Ovary (tissue), 7 donors: ENCODE measurements at regions not wholly inside any gene's neighbourhood (a gene's known extent, or its start where the extent isn't known, plus 50 kb on each side); places are given as distances from the start of the nearest gene placed in this dataset.

Experiments used
- DNase-seq, 5 donors: peaks; one replicate each; pipeline ENCODE4 v3.0.0-alpha.2; 2019 to 2020
- H3K27ac ChIP-seq, 2 donors: fragments of 200-600 bp; one replicate each; pipeline versions ENCODE4 v1.5.1 to v1.8.0; 2019 to 2022
- H3K27me3 ChIP-seq: fragments of 200-600 bp; one replicate; pipeline ENCODE4 v1.8.0; 2022
- H3K36me3 ChIP-seq: fragments of 200-600 bp; sonication (generic); one replicate; pipeline ENCODE4 v1.5.1; 2019
- H3K4me1 ChIP-seq: one replicate; pipeline ENCODE4 v1.8.1; 2013; ENCODE audit warnings: mild to moderate bottlenecking, moderate library complexity; ENCODE audit not compliant: insufficient read depth
- H3K4me3 ChIP-seq: fragments of 200-600 bp; sonication (generic); one replicate; pipeline ENCODE4 v1.5.1; 2017
- H3K9me3 ChIP-seq, 2 donors: fragments of 200-600 bp in 1 of 2; sonication (generic) in 1 of 2; one replicate each; pipeline versions ENCODE4 v1.5.1 to v1.8.1; 2013 to 2019; ENCODE audit warnings: mild to moderate bottlenecking in 1 of 2, moderate library complexity in 1 of 2
- CTCF ChIP-seq, 3 donors: fragments of 450-650 bp in 2 of 3; fragments of 200-600 bp in 1 of 3; IDR thresholded peaks; one replicate each; pipeline versions ENCODE4 v1.5.1 to v1.8.0; 2016 to 2022; ENCODE audit warnings: antibody characterized with exemption in 3 of 3, mild to moderate bottlenecking in 1 of 3
- EP300 ChIP-seq: sonication (generic); formaldehyde crosslinking; IDR thresholded peaks from one replicate; pipeline ENCODE4 v1.6.1; 2017; ENCODE audit warnings: antibody characterized with exemption
- POLR2A ChIP-seq: fragments of 450-650 bp; IDR thresholded peaks from one replicate; pipeline ENCODE4 v1.6.1; 2017; ENCODE audit warnings: antibody characterized with exemption, mild to moderate bottlenecking, moderate library complexity
- WGBS, 3 donors: extraction: QIAGEN DNeasy Blood & Tissue Kit in 1 of 3; methylation state at CpG; one replicate each; pipeline versions ENCODE4 v1.1.5 to v1.1.7; 2013 to 2017; 5-methylcytosine and 5-hydroxymethylcytosine counted together
- intact Hi-C, 4 donors: fragments of 100-400 bp; cut with DNase I; formaldehyde crosslinking; loops; one replicate each; pipeline versions ENCODE4 v1.11.0 to v1.15.1; 2022 to 2023
- donor health status: DM: no; HTN: no; CAD: no; lungs with moderate emphysema.
- donor health status: DM: no; HTN: no; CAD: no.
- donor health status: Bipolar disorder and iron deficiency.
- donor health status: DM: no; HTN: no; CAD: no.
- donor health status: DM: yes; HTN: yes; CAD: no.

- DNase-seq = no peak
- 41 to 51% (median 43%) methylated on average over 2 of the region's 2 CpGs for WGBS, 3 donors
- Histone ChIP-seq H3K27me3 (no peaks in the 10 kb centered on the region), H3K4me3 (no peak overlapping the region), H3K9me3 (no peaks in the 10 kb centered on the region), H3K4me1 (no peaks in the 10 kb centered on the region), H3K36me3 (no peaks in the 10 kb centered on the region), H3K27ac (no peak overlapping the region)
- TF ChIP-seq EP300 (no peak), CTCF (IDR thresholded peaks at IDR 0.05) (no peak), POLR2A (no peak)
- intact Hi-C loops = no loop called here
Measured at GRCh38 chr13:55745828-55746227, 1394.9 kb upstream of the PRR20A start.

- H3K36me3 ChIP-seq = no peaks in the 10 kb centered on the region
- no peaks in the 10 kb centered on the region for H3K27me3 ChIP-seq
- DNase-seq = no peak
- no peak for TF ChIP-seq CTCF (IDR thresholded peaks at IDR 0.05)
- TF ChIP-seq POLR2A = no peak
- no peak for TF ChIP-seq EP300
- no peaks in the 10 kb centered on the region for H3K9me3 ChIP-seq
- WGBS, 3 donors = 76 to 84% (median 84%) methylated on average over 3 of the region's 3 CpGs
- no peak overlapping the region for H3K27ac ChIP-seq
- H3K4me1 ChIP-seq = no peaks in the 10 kb centered on the region
- no peak overlapping the region for H3K4me3 ChIP-seq
- intact Hi-C loops = no loop called here
Measured at GRCh38 chr13:55761986-55762385, 1378.7 kb upstream of the PRR20A start.

- intact Hi-C loops = no loop called here
- Histone ChIP-seq H3K9me3 (no peaks in the 10 kb centered on the region), H3K4me1 (no peaks in the 10 kb centered on the region), H3K27me3 (no peaks in the 10 kb centered on the region), H3K4me3 (no peak overlapping the region), H3K27ac (no peak overlapping the region), H3K36me3 (no peaks in the 10 kb centered on the region)
- WGBS, 3 donors = 71 to 100% (median 83%) methylated on average over 2 of the region's 2 CpGs
- no peak for DNase-seq
- TF ChIP-seq POLR2A (no peak), CTCF (IDR thresholded peaks at IDR 0.05) (no peak), EP300 (no peak)
Measured at GRCh38 chr13:55777612-55778011, 1363.1 kb upstream of the PRR20A start.

DNA sequence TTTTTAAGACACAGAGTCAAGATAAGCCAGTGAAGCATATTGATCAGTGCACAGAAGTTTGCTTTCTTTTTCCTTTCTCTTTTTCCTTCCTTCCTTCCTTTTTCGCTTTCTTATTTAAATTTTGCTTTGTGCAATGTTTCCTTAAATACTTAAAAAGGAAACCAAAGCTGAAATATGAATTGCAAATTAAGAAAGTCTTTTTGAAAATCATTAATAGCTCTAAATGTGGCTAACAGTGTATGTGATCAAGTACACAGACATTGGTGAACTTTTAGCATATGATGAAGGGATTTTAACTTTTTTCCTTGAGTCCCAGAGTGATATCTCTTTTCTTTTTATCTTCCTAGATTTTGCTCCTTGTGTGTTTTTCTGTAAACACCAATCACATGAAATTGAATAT lies 1356.9 kb upstream of the PRR20A start:
- no peak for TF ChIP-seq POLR2A
- TF ChIP-seq CTCF (IDR thresholded peaks at IDR 0.05) = no peak
- no peak for TF ChIP-seq EP300
- WGBS, 3 donors = 66 to 78% (median 76%) methylated on average over 1 of the region's 1 CpG
- Histone ChIP-seq H3K4me3 (no peak overlapping the region), H3K27me3 (no peaks in the 10 kb centered on the region), H3K27ac (no peak overlapping the region), H3K9me3 (no peaks in the 10 kb centered on the region), H3K4me1 (no peaks in the 10 kb centered on the region), H3K36me3 (no peaks in the 10 kb centered on the region)
- intact Hi-C loops = no loop called here
- DNase-seq = no peak

DNA sequence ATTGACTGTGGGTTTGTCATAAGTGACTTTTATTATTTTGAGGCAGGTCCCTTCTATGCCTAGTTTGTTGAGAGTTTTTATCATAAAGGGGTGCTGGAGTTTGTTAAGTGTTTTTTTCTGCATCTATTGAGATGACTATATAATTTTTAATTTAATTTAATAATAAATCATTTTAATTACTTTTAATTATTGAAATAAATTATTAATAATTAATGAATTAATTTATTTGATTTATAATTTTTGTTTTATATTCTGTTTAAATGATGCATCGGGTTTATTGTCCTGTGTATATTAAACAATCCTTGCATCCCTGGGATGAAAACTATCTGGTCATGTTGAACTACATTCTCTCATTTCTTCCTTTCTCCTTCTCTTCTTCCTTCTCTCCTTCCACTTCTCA lies 1352.2 kb upstream of the PRR20A start:
- WGBS, 3 donors = 89 to 96% (median 92%) methylated on average over 1 of the region's 1 CpG
- Histone ChIP-seq H3K36me3 (no peaks in the 10 kb centered on the region), H3K9me3 (no peaks in the 10 kb centered on the region), H3K4me1 (no peaks in the 10 kb centered on the region), H3K4me3 (no peak overlapping the region), H3K27ac (no peak overlapping the region), H3K27me3 (no peaks in the 10 kb centered on the region)
- no peak for DNase-seq
- TF ChIP-seq CTCF (IDR thresholded peaks at IDR 0.05) = no peak
- TF ChIP-seq EP300 = no peak
- TF ChIP-seq POLR2A = no peak
- intact Hi-C loops = no loop called here
